ENCODE measurements at regions not wholly inside any gene's neighbourhood (a gene's known extent, or its start where the extent isn't known, plus 50 kb on each side); places are given as distances from the start of the nearest gene placed in this dataset.

- DNase-seq: no peak
These were observed 104.6 kb upstream of the GDF10 start for GRCh38 chr10:47195274-47195885.

GRCh38 chr10:47196691-47197090 is 103.3 kb upstream of the GDF10 start:
- DNase-seq: no peak

- no peak for DNase-seq
These were observed 101.8 kb upstream of the GDF10 start for GRCh38 chr10:47198221-47198620.

GRCh38 chr10:47205192-47205591 is 94.8 kb upstream of the GDF10 start:
- DNase-seq: no peak

- no peak for DNase-seq
These were observed 93.3 kb upstream of the GDF10 start for GRCh38 chr10:47206449-47207280.

- DNase-seq: no peak
These were observed 92.7 kb upstream of the GDF10 start for GRCh38 chr10:47207281-47207615.

GRCh38 chr10:47207894-47208469 is 92.0 kb upstream of the GDF10 start:
- no peak for DNase-seq

GRCh38 chr10:47209466-47209865 is 90.5 kb upstream of the GDF10 start:
- no peak for DNase-seq

- no peak for DNase-seq
These were observed 85.5 kb upstream of the GDF10 start for GRCh38 chr10:47214520-47214919.

GRCh38 chr10:47217113-47217512 is 82.9 kb upstream of the GDF10 start:
- DNase-seq: no peak

GRCh38 chr10:47218803-47219202 is 81.2 kb upstream of the GDF10 start:
- DNase-seq: no peak

- no peak for DNase-seq
These were observed 77.5 kb upstream of the GDF10 start for GRCh38 chr10:47222461-47222860.

GRCh38 chr10:47223236-47223635 is 76.8 kb upstream of the GDF10 start:
- DNase-seq: no peak

- no peak for DNase-seq
These were observed 75.3 kb upstream of the GDF10 start for GRCh38 chr10:47224546-47225218.

GRCh38 chr10:47225219-47225927 is 74.6 kb upstream of the GDF10 start:
- DNase-seq: no peak

GRCh38 chr10:47225928-47226645 is 73.9 kb upstream of the GDF10 start:
- no peak for DNase-seq

GRCh38 chr10:47230482-47230881 is 69.5 kb upstream of the GDF10 start:
- no peak for DNase-seq

- no peak for DNase-seq
These were observed 69.0 kb upstream of the GDF10 start for GRCh38 chr10:47230957-47231356.

GRCh38 chr10:47231414-47231813 is 68.6 kb upstream of the GDF10 start:
- DNase-seq: no peak

- DNase-seq: no peak
These were observed 66.4 kb upstream of the GDF10 start for GRCh38 chr10:47233631-47234030.

- DNase-seq: no peak
These were observed 64.5 kb upstream of the GDF10 start for GRCh38 chr10:47235484-47235883.
